ENCODE measurements at regions not wholly inside any gene's neighbourhood (a gene's known extent, or its start where the extent isn't known, plus 50 kb on each side); places are given as distances from the start of the nearest gene placed in this dataset.

DNA sequence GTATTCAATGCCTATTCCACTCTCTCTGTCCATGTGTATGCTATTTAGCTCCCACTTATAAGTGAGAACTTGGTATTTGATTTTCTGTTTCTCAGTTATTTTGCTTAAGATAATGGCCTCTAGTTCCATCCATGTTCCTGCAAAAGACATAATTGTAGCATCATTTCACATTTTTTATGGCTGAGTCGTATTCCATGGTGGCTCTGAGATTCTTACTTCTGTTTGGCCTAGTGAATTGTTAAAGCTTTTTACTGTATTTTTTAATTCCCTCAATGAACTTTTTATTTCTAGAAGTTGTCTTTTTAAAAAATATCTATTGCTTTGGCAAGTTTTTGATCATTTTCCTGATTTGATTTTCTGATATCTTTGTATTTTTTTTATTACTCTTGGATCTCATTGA lies 635.6 kb downstream of the PLA2G4A start:
- H3K4me1 Mint-ChIP-seq (ENCODE audit: low read depth), result no peaks in the 10 kb centered on the region
- no peak overlapping the region for H3K27ac Mint-ChIP-seq
- peaks cover 3% of the 10 kb centered on the region for H3K9me3 Mint-ChIP-seq (ENCODE audit: low read depth)
- no peak for DNase-seq (ENCODE audit: low spot score, unreplicated experiment)
- H3K27me3 Mint-ChIP-seq, result no peaks in the 10 kb centered on the region
- no peak overlapping the region for H3K4me3 Mint-ChIP-seq (ENCODE audit: low read depth)
- TF ChIP-seq, protein P1, sequence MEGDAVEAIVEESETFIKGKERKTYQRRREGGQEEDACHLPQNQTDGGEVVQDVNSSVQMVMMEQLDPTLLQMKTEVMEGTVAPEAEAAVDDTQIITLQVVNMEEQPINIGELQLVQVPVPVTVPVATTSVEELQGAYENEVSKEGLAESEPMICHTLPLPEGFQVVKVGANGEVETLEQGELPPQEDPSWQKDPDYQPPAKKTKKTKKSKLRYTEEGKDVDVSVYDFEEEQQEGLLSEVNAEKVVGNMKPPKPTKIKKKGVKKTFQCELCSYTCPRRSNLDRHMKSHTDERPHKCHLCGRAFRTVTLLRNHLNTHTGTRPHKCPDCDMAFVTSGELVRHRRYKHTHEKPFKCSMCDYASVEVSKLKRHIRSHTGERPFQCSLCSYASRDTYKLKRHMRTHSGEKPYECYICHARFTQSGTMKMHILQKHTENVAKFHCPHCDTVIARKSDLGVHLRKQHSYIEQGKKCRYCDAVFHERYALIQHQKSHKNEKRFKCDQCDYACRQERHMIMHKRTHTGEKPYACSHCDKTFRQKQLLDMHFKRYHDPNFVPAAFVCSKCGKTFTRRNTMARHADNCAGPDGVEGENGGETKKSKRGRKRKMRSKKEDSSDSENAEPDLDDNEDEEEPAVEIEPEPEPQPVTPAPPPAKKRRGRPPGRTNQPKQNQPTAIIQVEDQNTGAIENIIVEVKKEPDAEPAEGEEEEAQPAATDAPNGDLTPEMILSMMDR (IDR thresholded peaks at IDR 0.05; ENCODE audit: unreplicated experiment), result no peak
- no peaks in the 10 kb centered on the region for H3K36me3 Mint-ChIP-seq (ENCODE audit: insufficient read depth)

DNA sequence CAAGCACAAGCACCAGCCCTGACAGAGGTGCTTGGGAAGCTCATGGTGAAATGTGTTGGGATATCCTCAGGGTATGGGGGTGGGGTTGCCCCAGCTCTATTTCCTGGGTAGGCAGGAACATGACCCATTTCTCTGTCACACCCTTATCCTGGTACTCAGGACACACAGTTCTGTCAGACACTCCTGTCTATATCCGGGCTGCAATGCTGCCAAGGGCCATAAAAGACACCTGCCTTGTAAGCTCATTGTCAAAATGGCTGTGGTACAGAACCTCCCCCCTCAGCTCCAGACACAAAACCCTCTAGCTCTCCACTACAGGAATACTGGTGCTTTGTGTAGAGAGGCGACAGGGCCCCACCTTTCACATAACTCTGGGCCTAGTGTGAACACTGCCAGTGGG lies 636.7 kb downstream of the PLA2G4A start:
- Mint-ChIP-seq H3K36me3 (ENCODE audit: insufficient read depth) (no peaks in the 10 kb centered on the region), H3K27ac (no peak overlapping the region), H3K4me3 (ENCODE audit: low read depth) (no peak overlapping the region), H3K27me3 (no peaks in the 10 kb centered on the region), H3K4me1 (ENCODE audit: low read depth) (no peaks in the 10 kb centered on the region), H3K9me3 (ENCODE audit: low read depth) (peaks cover 3% of the 10 kb centered on the region)
- DNase-seq (ENCODE audit: low spot score, unreplicated experiment), result no peak
- TF ChIP-seq, protein P1 (IDR thresholded peaks at IDR 0.05; ENCODE audit: unreplicated experiment), result no peak

DNA sequence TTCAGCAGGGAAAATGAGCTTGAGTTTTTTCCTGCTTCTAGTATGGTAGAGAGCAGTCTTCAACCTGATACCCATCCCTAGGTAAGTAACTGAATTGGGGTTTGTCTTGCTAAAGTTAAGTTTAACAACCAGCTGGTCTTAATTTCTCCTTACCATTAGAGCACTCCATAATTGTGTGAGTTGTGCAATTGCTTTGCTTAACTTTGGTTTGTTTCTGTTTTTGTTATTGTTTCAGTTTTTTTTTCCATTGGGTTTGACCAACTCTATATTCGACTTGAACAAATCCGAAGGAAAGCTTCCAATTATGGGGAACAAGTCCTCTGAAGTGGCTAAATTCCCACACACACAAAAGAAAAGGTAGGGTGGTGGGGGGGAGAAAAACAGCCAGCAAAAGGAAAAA lies 641.1 kb downstream of the PLA2G4A start:
- DNase-seq (ENCODE audit: low spot score, unreplicated experiment), result no peak
- Mint-ChIP-seq H3K9me3 (ENCODE audit: low read depth) (peaks cover 5% of the 10 kb centered on the region), H3K4me1 (ENCODE audit: low read depth) (no peaks in the 10 kb centered on the region), H3K4me3 (ENCODE audit: low read depth) (no peak overlapping the region), H3K36me3 (ENCODE audit: insufficient read depth) (peaks cover 1% of the 10 kb centered on the region), H3K27me3 (no peaks in the 10 kb centered on the region), H3K27ac (no peak overlapping the region)
- TF ChIP-seq, protein P1 (IDR thresholded peaks at IDR 0.05; ENCODE audit: unreplicated experiment), result no peak

DNA sequence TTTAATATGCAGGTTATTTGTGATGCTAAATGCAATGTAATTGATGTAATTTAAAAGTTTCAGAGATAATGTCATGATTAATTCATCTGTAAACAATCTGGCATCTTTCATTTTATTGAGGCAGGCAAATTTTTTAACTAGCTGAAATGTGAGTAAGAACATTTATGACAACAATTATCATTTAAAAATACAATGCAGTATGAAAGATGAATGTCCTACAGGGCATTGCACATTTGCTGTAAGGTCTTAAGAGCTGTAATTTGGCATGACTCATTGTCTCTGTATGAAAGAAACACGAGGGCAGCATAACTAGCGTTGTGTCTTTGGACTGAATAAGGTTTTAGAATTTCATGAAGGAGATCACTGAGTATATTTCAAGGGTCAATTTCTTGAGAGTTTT lies 642.8 kb downstream of the PLA2G4A start:
- DNase-seq (ENCODE audit: low spot score, unreplicated experiment), result no peak
- no peak overlapping the region for H3K4me3 Mint-ChIP-seq (ENCODE audit: low read depth)
- no peaks in the 10 kb centered on the region for H3K27me3 Mint-ChIP-seq
- no peaks in the 10 kb centered on the region for H3K4me1 Mint-ChIP-seq (ENCODE audit: low read depth)
- peaks cover 5% of the 10 kb centered on the region for H3K9me3 Mint-ChIP-seq (ENCODE audit: low read depth)
- TF ChIP-seq, protein P1 (IDR thresholded peaks at IDR 0.05; ENCODE audit: unreplicated experiment), result no peak
- peaks cover 1% of the 10 kb centered on the region for H3K36me3 Mint-ChIP-seq (ENCODE audit: insufficient read depth)
- H3K27ac Mint-ChIP-seq, result no peak overlapping the region

DNA sequence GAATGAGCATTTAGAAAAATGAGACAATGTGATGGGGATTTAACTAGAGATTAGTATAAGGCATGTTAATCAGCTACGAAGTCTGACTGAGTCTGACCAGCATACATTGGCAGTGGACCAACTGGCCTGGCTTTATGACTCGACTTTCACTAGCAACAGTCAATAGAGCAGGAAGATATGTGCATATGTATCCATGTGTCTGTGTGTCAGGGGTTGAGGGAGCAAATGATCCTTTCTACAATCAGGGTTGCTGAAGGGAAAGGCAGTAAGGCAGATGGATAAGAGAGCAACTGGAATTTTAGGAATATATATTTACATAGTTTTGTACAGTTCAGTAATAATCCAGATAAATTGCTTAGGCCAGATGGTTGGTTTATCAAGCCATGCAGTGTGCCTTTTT lies 645.6 kb downstream of the PLA2G4A start:
- Mint-ChIP-seq H3K27me3 (no peaks in the 10 kb centered on the region), H3K27ac (no peak overlapping the region), H3K36me3 (ENCODE audit: insufficient read depth) (peaks cover 1% of the 10 kb centered on the region), H3K9me3 (ENCODE audit: low read depth) (peaks cover 2% of the 10 kb centered on the region), H3K4me3 (ENCODE audit: low read depth) (no peak overlapping the region), H3K4me1 (ENCODE audit: low read depth) (no peaks in the 10 kb centered on the region)
- TF ChIP-seq, protein P1 (IDR thresholded peaks at IDR 0.05; ENCODE audit: unreplicated experiment), result no peak
- no peak for DNase-seq (ENCODE audit: low spot score, unreplicated experiment)

All from progenitor cell of endocrine pancreas (in vitro differentiated cells).